MM.1S (cell line): ENCODE measurements at regions not wholly inside any gene's neighbourhood (a gene's known extent, or its start where the extent isn't known, plus 50 kb on each side); places are given as distances from the start of the nearest gene placed in this dataset.

Experiments used
- CTCF ChIP-seq: fragments of 300-600 bp; sonication (generic); IDR thresholded peaks from 2 replicates; pipeline ENCODE4 v1.5.1; 2016; ENCODE audit warnings: antibody characterized with exemption, low read length, mixed read lengths
- EZH2 ChIP-seq: fragments of 300-600 bp; sonication (generic); optimal IDR thresholded peaks from 2 replicates; pipeline ENCODE3; 2017; ENCODE audit warnings: low read depth, mild to moderate bottlenecking, antibody characterized with exemption, low read length, mixed read lengths
- EZH2phosphoT487 ChIP-seq: fragments of 300-600 bp; sonication (generic); IDR thresholded peaks from 2 replicates; pipeline ENCODE4 v1.6.1; 2018; ENCODE audit warnings: antibody characterized with exemption, low read length

GRCh38 chr10:24115403-24115802 is 93.5 kb upstream of the KIAA1217 start:
- no peak for TF ChIP-seq CTCF
- no peak for TF ChIP-seq EZH2
- no peak for TF ChIP-seq EZH2phosphoT487
